ENCODE measurements at regions not wholly inside any gene's neighbourhood (a gene's known extent, or its start where the extent isn't known, plus 50 kb on each side); places are given as distances from the start of the nearest gene placed in this dataset.
"Not testable (repeated sequence)": the region's sequence is repeated elsewhere in the genome, so short reads cannot be mapped to it uniquely, and the experiment has no call there.

DNA sequence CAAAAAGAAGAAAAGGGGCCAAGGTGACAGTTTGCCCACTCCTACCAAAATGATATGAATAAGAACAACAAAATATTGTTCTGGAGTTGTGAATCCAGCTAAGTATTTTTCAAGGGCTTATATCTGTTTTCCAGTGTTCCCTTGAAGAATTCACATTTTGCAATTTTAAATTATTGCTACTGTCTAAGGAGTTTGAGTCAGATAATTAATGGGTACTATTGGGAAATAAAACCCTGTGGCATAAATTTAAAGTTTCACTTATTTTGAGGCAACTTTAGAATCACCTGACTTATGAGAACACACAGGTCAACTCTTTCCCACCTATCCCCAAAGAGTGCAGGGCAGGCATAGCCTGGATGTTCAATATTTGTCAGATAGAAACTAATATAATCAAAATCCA, 188.0 kb upstream of the GHR start:
- no peaks in the 10 kb centered on the region for H3K27me3 ChIP-seq (ENCODE audit: insufficient read depth, insufficient read length)
- no peak overlapping the region for H3K4me3 ChIP-seq (ENCODE audit: insufficient read length, low read depth)
- TF ChIP-seq SUZ12 (IDR thresholded peaks at IDR 0.05; ENCODE audit: extremely low read depth, insufficient read depth, insufficient read length) (no peak), ZNF274 (IDR thresholded peaks at IDR 0.05; ENCODE audit: low read depth, low read length) (no peak), YY1 (IDR thresholded peaks at IDR 0.05; ENCODE audit: insufficient read depth, insufficient read length) (no peak)
- no peak overlapping the region for H3K9ac ChIP-seq (ENCODE audit: insufficient read length, low read depth)
- H3K9me3 ChIP-seq (ENCODE audit: insufficient read depth, low read length): no peaks in the 10 kb centered on the region
- H3K4me1 ChIP-seq (ENCODE audit: insufficient read depth, insufficient read length): no peaks in the 10 kb centered on the region
- no peaks in the 10 kb centered on the region for H3K36me3 ChIP-seq (ENCODE audit: insufficient read depth, insufficient read length, low read length)
- DNase-seq (ENCODE audit: low read depth, low spot score): no peak

GRCh38 chr5:42235837-42236236, 187.4 kb upstream of the GHR start:
- Histone ChIP-seq H3K4me3 (ENCODE audit: insufficient read length, low read depth) (no peak overlapping the region), H3K9ac (ENCODE audit: insufficient read length, low read depth) (no peak overlapping the region), H3K4me1 (ENCODE audit: insufficient read depth, insufficient read length) (no peaks in the 10 kb centered on the region), H3K9me3 (ENCODE audit: insufficient read depth, low read length) (no peaks in the 10 kb centered on the region), H3K27me3 (ENCODE audit: insufficient read depth, insufficient read length) (no peaks in the 10 kb centered on the region), H3K36me3 (ENCODE audit: insufficient read depth, insufficient read length, low read length) (no peaks in the 10 kb centered on the region)
- no peak for DNase-seq (ENCODE audit: low read depth, low spot score)
- TF ChIP-seq SUZ12 (IDR thresholded peaks at IDR 0.05; ENCODE audit: extremely low read depth, insufficient read depth, insufficient read length): no peak
- TF ChIP-seq YY1 (IDR thresholded peaks at IDR 0.05; ENCODE audit: insufficient read depth, insufficient read length): no peak
- no peak for TF ChIP-seq ZNF274 (IDR thresholded peaks at IDR 0.05; ENCODE audit: low read depth, low read length)

DNA sequence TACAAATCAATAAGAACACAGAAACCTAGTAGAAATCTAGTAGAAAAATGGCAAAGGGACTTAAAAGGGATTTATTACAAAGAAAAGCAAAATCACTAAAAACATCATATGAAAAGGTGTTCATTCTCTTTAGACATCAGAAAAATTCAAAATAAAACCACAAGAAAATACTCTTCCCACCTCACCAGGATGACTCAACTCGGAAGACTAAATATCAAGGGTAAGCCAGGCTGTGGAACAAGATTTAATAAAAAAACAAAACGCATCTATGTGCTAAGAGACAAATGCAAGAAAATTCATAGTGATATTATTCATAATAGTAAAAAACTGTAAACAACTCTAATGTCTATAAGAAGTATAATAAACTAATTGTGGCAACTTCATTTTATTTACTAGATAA, 181.6 kb upstream of the GHR start:
- Histone ChIP-seq H3K4me3 (ENCODE audit: insufficient read length, low read depth) (no peak overlapping the region), H3K4me1 (ENCODE audit: insufficient read depth, insufficient read length) (no peaks in the 10 kb centered on the region), H3K27me3 (ENCODE audit: insufficient read depth, insufficient read length) (no peaks in the 10 kb centered on the region), H3K9ac (ENCODE audit: insufficient read length, low read depth) (no peak overlapping the region), H3K9me3 (ENCODE audit: insufficient read depth, low read length) (no peaks in the 10 kb centered on the region), H3K36me3 (ENCODE audit: insufficient read depth, insufficient read length, low read length) (no peaks in the 10 kb centered on the region)
- TF ChIP-seq YY1 (IDR thresholded peaks at IDR 0.05; ENCODE audit: insufficient read depth, insufficient read length): no peak
- no peak for DNase-seq (ENCODE audit: low read depth, low spot score)

DNA sequence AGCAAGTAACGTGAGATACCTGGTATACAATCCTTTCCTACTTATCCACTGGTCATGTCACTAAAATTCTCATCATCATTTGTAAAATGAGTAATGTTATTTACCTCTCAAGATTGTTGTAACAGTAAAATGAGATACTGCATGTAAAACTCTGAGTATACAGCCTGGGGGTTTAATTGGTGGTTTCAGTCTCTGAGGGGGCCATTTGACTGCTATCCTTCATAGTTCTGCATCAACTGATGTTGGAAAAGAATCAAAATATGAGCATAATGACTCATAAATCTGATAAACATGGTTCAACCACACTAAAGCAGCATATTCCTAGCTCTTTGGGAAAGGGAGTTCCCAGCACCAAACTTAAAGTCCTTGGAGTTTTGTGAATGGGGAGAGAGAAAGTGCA, 181.0 kb upstream of the GHR start:
- Histone ChIP-seq H3K9ac (ENCODE audit: insufficient read length, low read depth) (no peak overlapping the region), H3K4me3 (ENCODE audit: insufficient read length, low read depth) (no peak overlapping the region), H3K4me1 (ENCODE audit: insufficient read depth, insufficient read length) (no peaks in the 10 kb centered on the region), H3K27me3 (ENCODE audit: insufficient read depth, insufficient read length) (no peaks in the 10 kb centered on the region), H3K9me3 (ENCODE audit: insufficient read depth, low read length) (no peaks in the 10 kb centered on the region; the same call in 1 of the 2 replicates), H3K36me3 (ENCODE audit: insufficient read depth, insufficient read length, low read length) (no peaks in the 10 kb centered on the region)
- TF ChIP-seq SUZ12 (IDR thresholded peaks at IDR 0.05; ENCODE audit: extremely low read depth, insufficient read depth, insufficient read length): no peak
- TF ChIP-seq YY1 (IDR thresholded peaks at IDR 0.05; ENCODE audit: insufficient read depth, insufficient read length): no peak
- no peak for TF ChIP-seq ZNF274 (IDR thresholded peaks at IDR 0.05; ENCODE audit: low read depth, low read length)
- no peak for DNase-seq (ENCODE audit: low read depth, low spot score)

DNA sequence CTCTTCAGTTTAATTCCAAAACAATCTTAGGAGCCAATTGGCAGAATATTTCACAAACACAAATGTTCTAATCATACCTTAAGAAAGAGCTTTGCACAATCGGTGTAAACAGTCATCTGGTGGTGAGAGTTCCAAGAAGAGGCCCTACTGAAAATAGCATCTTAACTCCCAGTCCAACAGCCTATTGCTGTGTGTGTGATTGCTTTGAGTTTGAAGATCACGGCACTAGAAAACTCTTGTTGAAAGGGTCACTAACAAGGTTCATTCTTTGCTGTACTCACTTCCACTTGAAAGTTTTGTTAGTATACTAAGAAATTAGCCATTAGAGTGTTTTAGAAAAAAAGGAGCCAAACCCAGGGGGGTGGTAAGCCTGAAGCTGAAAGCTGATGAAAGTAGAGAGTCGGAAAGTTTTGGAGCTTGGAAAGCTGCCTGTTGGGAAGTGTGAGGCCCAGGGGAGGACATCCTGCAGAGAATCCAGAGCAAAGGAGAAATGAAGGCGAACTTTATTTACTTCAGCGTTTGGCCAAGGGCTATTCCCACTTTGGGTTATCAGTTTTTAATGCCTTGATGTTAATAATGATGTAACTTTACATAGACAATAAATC, 180.3 kb upstream of the GHR start:
- Histone ChIP-seq H3K4me3 (ENCODE audit: insufficient read length, low read depth) (no peak overlapping the region), H3K9ac (ENCODE audit: insufficient read length, low read depth) (no peak overlapping the region), H3K9me3 (ENCODE audit: insufficient read depth, low read length) (no peaks in the 10 kb centered on the region; the same call in 1 of the 2 replicates), H3K4me1 (ENCODE audit: insufficient read depth, insufficient read length) (no peaks in the 10 kb centered on the region), H3K36me3 (ENCODE audit: insufficient read depth, insufficient read length, low read length) (no peaks in the 10 kb centered on the region), H3K27me3 (ENCODE audit: insufficient read depth, insufficient read length) (no peaks in the 10 kb centered on the region)
- DNase-seq (ENCODE audit: low read depth, low spot score): no peak
- no peak for TF ChIP-seq ZNF274 (IDR thresholded peaks at IDR 0.05; ENCODE audit: low read depth, low read length)

- Histone ChIP-seq H3K27me3 (ENCODE audit: insufficient read depth, insufficient read length) (no peaks in the 10 kb centered on the region), H3K9me3 (ENCODE audit: insufficient read depth, low read length) (no peaks in the 10 kb centered on the region), H3K36me3 (ENCODE audit: insufficient read depth, insufficient read length, low read length) (no peaks in the 10 kb centered on the region), H3K4me1 (ENCODE audit: insufficient read depth, insufficient read length) (no peaks in the 10 kb centered on the region), H3K4me3 (ENCODE audit: insufficient read length, low read depth) (no peak overlapping the region), H3K9ac (ENCODE audit: insufficient read length, low read depth) (no peak overlapping the region)
- TF ChIP-seq ZNF274 (IDR thresholded peaks at IDR 0.05; ENCODE audit: low read depth, low read length) (no peak), YY1 (IDR thresholded peaks at IDR 0.05; ENCODE audit: insufficient read depth, insufficient read length) (no peak), SUZ12 (IDR thresholded peaks at IDR 0.05; ENCODE audit: extremely low read depth, insufficient read depth, insufficient read length) (no peak)
- no peak for DNase-seq (ENCODE audit: low read depth, low spot score)
These were observed 170.9 kb upstream of the GHR start for GRCh38 chr5:42252306-42252705.

- H3K4me1 ChIP-seq (ENCODE audit: insufficient read depth, insufficient read length); H3K9ac ChIP-seq (ENCODE audit: insufficient read length, low read depth); H3K36me3 ChIP-seq (ENCODE audit: insufficient read depth, insufficient read length, low read length); H3K27me3 ChIP-seq (ENCODE audit: insufficient read depth, insufficient read length); H3K4me3 ChIP-seq (ENCODE audit: insufficient read length, low read depth); DNase-seq (ENCODE audit: low read depth, low spot score); H3K9me3 ChIP-seq (ENCODE audit: insufficient read depth, low read length): not testable (repeated sequence)
These were observed 163.3 kb upstream of the GHR start for GRCh38 chr5:42259914-42260313.

- H3K9me3 ChIP-seq (ENCODE audit: insufficient read depth, low read length): no peaks in the 10 kb centered on the region
- DNase-seq (ENCODE audit: low read depth, low spot score): no peak
- H3K4me1 ChIP-seq (ENCODE audit: insufficient read depth, insufficient read length): no peaks in the 10 kb centered on the region
- TF ChIP-seq ZNF274 (IDR thresholded peaks at IDR 0.05; ENCODE audit: low read depth, low read length) (no peak), SUZ12 (IDR thresholded peaks at IDR 0.05; ENCODE audit: extremely low read depth, insufficient read depth, insufficient read length) (no peak), YY1 (IDR thresholded peaks at IDR 0.05; ENCODE audit: insufficient read depth, insufficient read length) (no peak)
- H3K9ac ChIP-seq (ENCODE audit: insufficient read length, low read depth): no peak overlapping the region
- H3K36me3 ChIP-seq (ENCODE audit: insufficient read depth, insufficient read length, low read length): no peaks in the 10 kb centered on the region
- H3K27me3 ChIP-seq (ENCODE audit: insufficient read depth, insufficient read length): no peaks in the 10 kb centered on the region
- H3K4me3 ChIP-seq (ENCODE audit: insufficient read length, low read depth): no peak overlapping the region
These were observed 156.1 kb upstream of the GHR start for GRCh38 chr5:42267091-42267490.

DNA sequence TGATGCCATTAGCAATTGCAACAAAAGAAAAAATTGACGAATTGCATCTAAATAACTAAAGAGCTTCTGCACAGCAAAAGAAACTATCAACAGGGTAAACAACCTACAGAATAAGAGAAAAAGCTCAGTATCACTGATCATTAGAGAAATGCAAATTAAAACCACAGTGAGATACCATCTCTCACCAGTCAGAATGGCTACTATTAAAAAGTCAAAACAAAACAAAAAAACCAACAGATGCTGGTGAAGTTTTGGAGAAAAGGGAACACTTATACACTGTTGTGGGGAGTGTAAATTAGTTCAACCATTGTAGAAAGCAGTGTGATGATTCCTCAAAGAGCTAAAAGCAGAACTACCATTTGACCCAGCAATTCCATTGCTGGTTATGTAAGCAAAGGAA, 155.1 kb upstream of the GHR start:
- DNase-seq (ENCODE audit: low read depth, low spot score); H3K27me3 ChIP-seq (ENCODE audit: insufficient read depth, insufficient read length); H3K9me3 ChIP-seq (ENCODE audit: insufficient read depth, low read length); H3K9ac ChIP-seq (ENCODE audit: insufficient read length, low read depth); H3K4me1 ChIP-seq (ENCODE audit: insufficient read depth, insufficient read length); H3K36me3 ChIP-seq (ENCODE audit: insufficient read depth, insufficient read length, low read length); H3K4me3 ChIP-seq (ENCODE audit: insufficient read length, low read depth): not testable (repeated sequence)
